Smooth muscle cell (in vitro differentiated cells): ENCODE measurements at regions not wholly inside any gene's neighbourhood (a gene's known extent, or its start where the extent isn't known, plus 50 kb on each side); places are given as distances from the start of the nearest gene placed in this dataset.

Source experiments
- DNase-seq: peaks from one replicate; lab custom pipeline; 2025; ENCODE audit not compliant: unreplicated experiment; lab: John Stamatoyannopoulos, UW
- H2AFZ ChIP-seq: fragments of 200-600 bp; sonication (generic); 2 replicates; pipeline ENCODE4 v1.6.0; 2016; ENCODE audit warnings: antibody characterized with exemption, low read depth, mild to moderate bottlenecking
- H3F3A ChIP-seq: fragments of 200-600 bp; sonication (generic); 2 replicates; pipeline ENCODE4 v1.6.0; 2017; ENCODE audit warnings: antibody characterized with exemption, low read depth
- H3K27ac ChIP-seq: fragments of 200-600 bp; sonication (generic); 2 replicates; pipeline ENCODE4 v1.5.1; 2016; ENCODE audit warnings: low read depth, mild to moderate bottlenecking
- H3K27me3 ChIP-seq: fragments of 200-600 bp; sonication (generic); 2 replicates; pipeline ENCODE4 v1.6.1; 2016; ENCODE audit warnings: low read depth, mild to moderate bottlenecking
- H3K36me3 ChIP-seq: fragments of 200-600 bp; sonication (generic); 2 replicates; pipeline ENCODE4 v1.5.1; 2016; ENCODE audit warnings: low read depth
- H3K4me1 ChIP-seq: fragments of 200-600 bp; sonication (generic); 2 replicates; pipeline ENCODE4 v1.5.1; 2016; ENCODE audit warnings: low read depth
- H3K4me2 ChIP-seq: fragments of 200-600 bp; sonication (generic); 2 replicates; pipeline ENCODE4 v1.6.0; 2016; ENCODE audit warnings: mild to moderate bottlenecking
- H3K4me3 ChIP-seq: fragments of 200-600 bp; sonication (generic); 2 replicates; pipeline ENCODE4 v1.5.1; 2016; ENCODE audit warnings: mild to moderate bottlenecking
- H3K79me2 ChIP-seq: fragments of 200-600 bp; sonication (generic); 2 replicates; pipeline ENCODE4 v1.6.0; 2016; ENCODE audit warnings: low read depth, mild to moderate bottlenecking
- H3K9ac ChIP-seq: fragments of 200-600 bp; sonication (generic); 2 replicates; pipeline ENCODE4 v1.6.0; 2016; ENCODE audit warnings: low read depth
- H3K9me3 ChIP-seq: fragments of 200-600 bp; sonication (generic); replicated peaks from 2 replicates; pipeline ENCODE4 v1.5.1; 2016; ENCODE audit warnings: low read depth
- H4K20me1 ChIP-seq: fragments of 200-600 bp; sonication (generic); 2 replicates; pipeline ENCODE4 v1.6.0; 2016; ENCODE audit warnings: low read depth
- CTCF ChIP-seq: fragments of 200-600 bp; sonication (generic); IDR thresholded peaks from 2 replicates; pipeline ENCODE4 v1.5.1; 2017; ENCODE audit warnings: borderline replicate concordance, mild to moderate bottlenecking, antibody characterized with exemption; ENCODE audit not compliant: insufficient read depth, poor library complexity, severe bottlenecking
- WGBS: methylation state at CpG from one replicate; pipeline ENCODE4 v1.1.7; 2016; ENCODE audit warnings: low lambda C conversion rate; 5-methylcytosine and 5-hydroxymethylcytosine counted together

- no peaks in the 10 kb centered on the region for H3F3A ChIP-seq
- DNase-seq = no peak
- H3K4me3 ChIP-seq = no peak overlapping the region
- WGBS = 81% methylated on average over 2 of the region's 2 CpGs
- no peaks in the 10 kb centered on the region for H3K36me3 ChIP-seq
- TF ChIP-seq CTCF = no peak
- no peak overlapping the region for H3K27ac ChIP-seq
- no peak overlapping the region for H3K9ac ChIP-seq
- H3K27me3 ChIP-seq = no peaks in the 10 kb centered on the region
- H3K4me2 ChIP-seq = no peak overlapping the region
- no peaks in the 10 kb centered on the region for H4K20me1 ChIP-seq
- H2AFZ ChIP-seq = no peak overlapping the region
- H3K9me3 ChIP-seq = no peaks in the 10 kb centered on the region
- H3K4me1 ChIP-seq = no peaks in the 10 kb centered on the region
- no peaks in the 10 kb centered on the region for H3K79me2 ChIP-seq
These were observed 900.8 kb upstream of the CELF4 start for GRCh38 chr18:38466426-38466825.

DNA sequence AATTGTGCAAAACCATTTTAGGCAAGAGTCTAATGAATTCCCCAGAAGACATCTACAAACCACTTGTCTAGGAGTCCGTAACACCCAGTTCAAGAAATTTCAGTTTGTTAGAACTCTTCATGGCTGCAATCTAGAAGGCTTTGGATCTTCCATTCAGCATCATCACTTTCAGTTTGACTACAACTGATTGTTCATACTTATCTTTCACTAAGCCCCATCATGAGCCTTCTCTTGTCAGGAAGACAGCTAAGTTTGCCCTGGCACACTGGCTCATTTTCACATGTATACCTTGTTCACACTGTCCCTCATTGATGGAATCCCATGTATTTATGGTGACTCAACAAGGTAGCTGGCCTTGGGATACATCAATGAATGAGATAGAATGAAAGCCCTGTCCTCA, 898.4 kb upstream of the CELF4 start:
- H3K27ac ChIP-seq = no peak overlapping the region
- no peak for TF ChIP-seq CTCF
- no peak for DNase-seq
- no peak overlapping the region for H3K4me3 ChIP-seq
- 87% methylated on average over 1 of the region's 1 CpG for WGBS
- H3K4me1 ChIP-seq = peaks cover 5% of the 10 kb centered on the region
- H3K36me3 ChIP-seq = no peaks in the 10 kb centered on the region
- H4K20me1 ChIP-seq = no peaks in the 10 kb centered on the region
- H3K4me2 ChIP-seq = no peak overlapping the region
- H3K9me3 ChIP-seq = no peaks in the 10 kb centered on the region
- H3K27me3 ChIP-seq = no peaks in the 10 kb centered on the region
- H3K9ac ChIP-seq = no peak overlapping the region
- no peak overlapping the region for H2AFZ ChIP-seq
- no peaks in the 10 kb centered on the region for H3K79me2 ChIP-seq
- H3F3A ChIP-seq = no peaks in the 10 kb centered on the region

- no peaks in the 10 kb centered on the region for H4K20me1 ChIP-seq
- no peak overlapping the region for H3K9ac ChIP-seq
- TF ChIP-seq CTCF = no peak
- no peaks in the 10 kb centered on the region for H3F3A ChIP-seq
- H3K27ac ChIP-seq = no peak overlapping the region
- DNase-seq = no peak
- H3K4me3 ChIP-seq = no peak overlapping the region
- H3K4me2 ChIP-seq = no peak overlapping the region
- no peak overlapping the region for H2AFZ ChIP-seq
- 89% methylated on average over 4 of the region's 4 CpGs for WGBS
- H3K27me3 ChIP-seq = no peaks in the 10 kb centered on the region
- H3K79me2 ChIP-seq = no peaks in the 10 kb centered on the region
- H3K4me1 ChIP-seq = peaks cover 10% of the 10 kb centered on the region
- H3K36me3 ChIP-seq = no peaks in the 10 kb centered on the region
- H3K9me3 ChIP-seq = no peaks in the 10 kb centered on the region
These were observed 895.1 kb upstream of the CELF4 start for GRCh38 chr18:38460657-38461056.

GRCh38 chr18:38459131-38459994, 893.8 kb upstream of the CELF4 start:
- TF ChIP-seq CTCF = no peak
- Histone ChIP-seq H3K9ac (no peak overlapping the region), H3K36me3 (no peaks in the 10 kb centered on the region), H2AFZ (no peak overlapping the region), H3F3A (no peaks in the 10 kb centered on the region), H3K9me3 (no peaks in the 10 kb centered on the region), H4K20me1 (no peaks in the 10 kb centered on the region), H3K27me3 (no peaks in the 10 kb centered on the region), H3K79me2 (no peaks in the 10 kb centered on the region), H3K27ac (no peak overlapping the region), H3K4me1 (peaks cover 10% of the 10 kb centered on the region), H3K4me2 (no peak overlapping the region), H3K4me3 (no peak overlapping the region)
- 55% methylated on average over 14 of the region's 14 CpGs for WGBS
- no peak for DNase-seq
